Fibroblast of villous mesenchyme (primary cell): ENCODE measurements at regions not wholly inside any gene's neighbourhood (a gene's known extent, or its start where the extent isn't known, plus 50 kb on each side); places are given as distances from the start of the nearest gene placed in this dataset.

Experiments
- DNase-seq: peaks from one replicate; pipeline ENCODE4 v3.0.0-alpha.2; 2010; ENCODE audit warnings: low read depth
- H3K4me3 ChIP-seq: 2 replicates; pipeline ENCODE4 v1.5.1; 2011; ENCODE audit warnings: low read depth, mild to moderate bottlenecking, low read length
- CTCF ChIP-seq: IDR thresholded peaks from 2 replicates; pipeline ENCODE4 v1.5.1; 2012; ENCODE audit warnings: low read depth, mild to moderate bottlenecking, low read length; ENCODE audit not compliant: insufficient read depth

DNA sequence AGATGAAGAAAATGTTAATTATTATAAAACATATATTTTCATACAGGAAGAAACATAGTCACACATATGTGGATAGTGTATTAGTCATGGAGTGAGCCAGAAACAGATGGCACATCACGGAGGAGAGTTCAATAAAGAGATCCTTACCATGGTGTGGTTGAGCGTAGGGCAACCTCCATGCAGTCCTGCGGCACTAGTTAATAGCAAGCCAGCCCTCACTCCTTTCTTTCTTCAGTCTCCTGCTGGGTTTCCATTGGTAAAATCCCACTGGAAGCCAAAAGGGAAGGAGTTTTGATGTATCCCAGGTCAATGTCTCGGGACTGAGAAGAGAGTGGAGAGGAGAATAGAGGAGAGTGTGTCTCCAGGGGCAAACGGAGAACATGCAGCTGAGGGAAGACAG, 328.1 kb downstream of the NR4A2 start:
- no peak for DNase-seq
- no peak overlapping the region for H3K4me3 ChIP-seq
- no peak for TF ChIP-seq CTCF

DNA sequence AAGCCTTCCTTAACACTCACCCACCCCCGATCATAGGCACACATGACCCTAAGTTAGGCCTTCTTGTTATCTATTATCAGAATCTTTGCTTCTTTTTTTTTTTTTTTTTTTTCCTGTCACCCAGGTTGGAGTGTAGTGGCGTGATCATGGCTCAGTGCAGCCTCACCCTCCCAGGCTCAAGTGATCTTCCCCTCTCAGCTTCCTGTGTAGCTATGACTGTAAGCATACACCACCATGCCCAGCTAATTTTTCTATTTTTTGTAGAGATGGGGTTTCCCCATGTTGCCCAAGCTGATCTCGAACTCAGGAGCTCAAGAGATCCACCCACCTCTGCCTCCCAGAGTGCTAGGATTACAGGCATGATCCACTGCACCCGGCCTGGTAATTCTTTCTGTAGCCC, 328.7 kb downstream of the NR4A2 start:
- H3K4me3 ChIP-seq: no peak overlapping the region
- no peak for TF ChIP-seq CTCF
- DNase-seq: no peak

GRCh38 chr2:156001851-156002250, 330.7 kb downstream of the NR4A2 start:
- H3K4me3 ChIP-seq: no peak overlapping the region
- TF ChIP-seq CTCF: no peak
- DNase-seq: no peak

DNA sequence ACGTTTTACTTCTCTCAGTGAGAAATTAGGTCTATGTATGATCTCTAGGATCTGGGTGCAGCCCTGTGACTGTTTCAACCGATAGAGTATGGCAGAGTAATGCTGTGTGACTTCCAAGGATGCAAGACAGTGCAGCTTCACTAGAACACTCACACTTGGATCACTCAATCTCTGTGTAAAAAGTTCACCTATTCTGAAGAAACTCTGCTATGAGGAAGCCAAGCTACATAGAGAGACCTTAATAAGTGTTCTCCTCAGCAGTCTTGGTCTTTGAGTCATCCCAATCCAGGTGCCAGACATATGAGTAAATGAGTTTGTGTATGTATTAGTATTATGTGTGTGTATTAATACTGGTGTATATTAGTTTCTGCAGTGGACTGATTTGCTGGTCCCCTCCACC, 335.0 kb downstream of the NR4A2 start:
- TF ChIP-seq CTCF: no peak
- DNase-seq: no peak

DNA sequence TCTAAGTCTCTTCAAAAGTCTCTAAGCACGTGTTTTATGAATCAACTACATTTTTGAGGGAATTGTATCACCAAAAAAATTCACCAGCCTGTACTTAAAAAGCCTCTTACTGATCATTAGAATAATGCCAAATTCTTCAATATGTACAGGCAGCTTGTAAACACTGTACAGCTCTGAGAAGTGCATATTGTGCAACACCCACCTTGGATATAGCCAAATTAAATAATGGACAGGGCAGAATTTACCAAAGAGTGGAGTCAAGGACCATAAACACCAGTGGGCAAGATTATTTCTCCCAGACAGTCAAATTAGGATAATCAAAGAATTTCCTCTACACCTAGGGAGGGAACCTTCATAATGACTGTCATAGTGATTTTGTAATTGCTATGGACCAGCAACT, 338.2 kb downstream of the NR4A2 start:
- no peak overlapping the region for H3K4me3 ChIP-seq
- no peak for TF ChIP-seq CTCF
- no peak for DNase-seq

More for the DNA sequence above, 335.0 kb downstream of the NR4A2 start:
- no peak overlapping the region for H3K4me3 ChIP-seq

GRCh38 chr2:155983845-155984244, 348.7 kb downstream of the NR4A2 start:
- DNase-seq: no peak
- TF ChIP-seq CTCF: no peak
- H3K4me3 ChIP-seq: no peak overlapping the region

- no peak for TF ChIP-seq CTCF
- DNase-seq: no peak
- no peak overlapping the region for H3K4me3 ChIP-seq
Observed at GRCh38 chr2:155982135-155982534, 350.4 kb downstream of the NR4A2 start.
